GM19463 (cell line): ENCODE measurements at regions not wholly inside any gene's neighbourhood (a gene's known extent, or its start where the extent isn't known, plus 50 kb on each side); places are given as distances from the start of the nearest gene placed in this dataset.

Experiments used
- ATAC-seq: cut with Tn5 transposase; IDR thresholded peaks from one replicate; pipeline ENCODE4 v1.9.1; 2021; ENCODE audit warnings: mild to moderate bottlenecking, moderate library complexity; ENCODE audit not compliant: unreplicated experiment

DNA sequence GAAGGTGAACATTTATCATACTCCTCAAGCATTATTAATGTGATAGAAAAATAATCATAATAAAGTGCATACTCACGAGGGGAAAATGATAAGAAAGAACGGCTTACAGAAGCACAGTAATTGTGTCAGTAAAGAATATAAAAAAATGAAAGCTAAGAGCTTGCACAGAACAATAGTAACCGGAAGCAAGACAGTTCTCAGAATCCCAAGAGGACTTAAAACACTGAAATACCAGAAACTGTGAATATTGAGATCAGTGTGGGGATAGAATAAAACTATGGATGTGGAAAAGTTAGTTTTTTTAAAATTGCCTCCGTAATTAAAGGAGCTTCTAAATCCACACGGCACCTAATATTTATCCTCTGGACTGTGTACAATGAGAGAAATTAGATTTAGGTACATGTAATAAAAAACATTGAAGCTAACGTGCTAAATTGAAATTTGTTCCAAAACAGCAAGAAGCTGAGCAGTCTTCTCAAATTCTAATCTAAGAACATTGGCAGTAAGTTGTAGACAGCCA lies 482.7 kb downstream of the SLITRK6 start:
- ATAC-seq: no peak

DNA sequence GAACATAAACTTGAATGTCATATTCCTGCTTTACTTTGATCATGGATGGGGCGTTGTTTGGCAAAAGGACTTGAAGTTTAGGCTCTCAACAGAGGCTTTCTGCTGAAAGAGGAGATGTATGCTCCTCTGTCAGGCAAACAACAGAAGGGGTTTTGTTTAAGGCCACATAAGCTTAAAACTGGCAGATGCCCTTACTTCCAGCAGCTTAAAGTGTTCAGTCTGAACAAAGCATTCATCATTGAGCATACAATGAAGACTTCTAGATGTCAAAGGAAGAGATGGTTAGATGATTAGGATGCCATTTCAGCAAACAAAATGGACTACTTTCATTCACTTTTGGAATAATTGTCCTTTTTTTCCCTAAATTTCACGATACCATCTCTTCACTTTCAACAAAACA lies 484.5 kb downstream of the SLITRK6 start:
- no peak for ATAC-seq

DNA sequence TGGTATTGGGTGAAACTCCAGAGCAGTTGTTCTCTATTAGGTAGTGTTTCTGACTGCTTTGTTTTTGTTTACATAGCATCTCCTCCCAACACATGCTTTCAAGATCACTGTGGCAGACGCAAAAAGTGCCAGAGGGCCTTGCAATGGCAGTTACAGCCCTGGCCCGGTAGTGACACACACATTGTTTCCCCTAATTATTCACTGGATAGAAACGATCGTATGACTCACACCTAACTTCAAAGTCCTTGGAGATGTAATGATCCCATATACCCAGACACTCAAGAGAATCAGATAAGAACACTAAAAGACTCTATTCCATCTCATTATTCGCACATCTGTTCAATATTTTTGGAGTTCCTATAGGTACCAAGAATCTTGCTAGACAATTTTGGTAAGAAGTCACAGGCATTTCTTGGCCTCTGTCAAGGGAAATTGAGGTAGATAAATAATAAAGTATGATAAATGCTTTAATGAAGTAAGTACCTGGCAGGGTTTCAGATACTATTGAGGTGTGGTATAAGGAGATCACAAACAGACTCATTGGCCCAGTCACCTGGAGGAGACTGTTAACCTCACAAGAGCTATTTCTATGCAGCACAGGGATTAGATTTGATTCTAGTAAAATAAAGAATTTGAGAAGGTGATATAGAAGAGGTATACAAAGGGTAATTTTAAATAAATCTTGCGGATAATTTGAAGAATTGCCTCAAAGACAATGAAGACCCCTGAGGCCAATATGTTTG lies 485.3 kb downstream of the SLITRK6 start:
- no peak for ATAC-seq

DNA sequence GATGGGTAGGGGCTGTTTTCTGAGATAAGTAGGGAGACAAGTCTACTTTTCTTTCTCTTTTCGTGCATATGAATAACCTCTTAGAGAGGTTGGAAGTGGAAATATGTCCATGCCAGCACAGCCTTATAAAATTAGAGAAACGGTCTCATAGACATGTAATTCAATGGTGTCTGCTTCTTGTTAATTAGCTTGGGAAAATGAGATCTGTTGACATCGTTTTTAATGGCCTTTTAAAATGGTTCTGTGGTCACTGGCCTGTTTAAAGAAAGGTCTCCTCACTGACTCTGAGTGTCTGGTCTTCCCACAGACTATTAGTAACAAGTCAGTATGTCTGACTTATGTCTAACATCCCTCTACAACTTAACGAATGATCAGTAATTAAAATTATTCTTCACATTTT lies 487.1 kb downstream of the SLITRK6 start:
- no peak for ATAC-seq

DNA sequence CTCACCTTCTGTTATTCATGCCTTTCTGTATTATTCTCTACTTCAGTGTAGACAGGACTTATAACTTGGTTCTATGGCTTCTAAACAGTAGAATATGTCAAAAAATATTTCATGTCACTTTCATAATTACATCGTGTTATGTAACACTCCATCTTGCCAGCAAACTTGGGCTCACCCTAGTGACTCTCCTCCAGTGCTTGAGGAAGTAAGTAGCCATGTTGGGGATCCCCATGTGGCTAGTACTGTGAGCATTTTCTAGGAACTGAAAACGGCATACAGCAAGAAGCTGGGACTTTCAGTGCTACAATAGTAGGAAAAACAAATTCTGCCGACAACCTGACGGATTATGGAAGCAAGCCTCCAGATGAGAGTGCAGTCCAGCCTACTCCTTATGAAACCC lies 495.6 kb downstream of the SLITRK6 start:
- no peak for ATAC-seq

DNA sequence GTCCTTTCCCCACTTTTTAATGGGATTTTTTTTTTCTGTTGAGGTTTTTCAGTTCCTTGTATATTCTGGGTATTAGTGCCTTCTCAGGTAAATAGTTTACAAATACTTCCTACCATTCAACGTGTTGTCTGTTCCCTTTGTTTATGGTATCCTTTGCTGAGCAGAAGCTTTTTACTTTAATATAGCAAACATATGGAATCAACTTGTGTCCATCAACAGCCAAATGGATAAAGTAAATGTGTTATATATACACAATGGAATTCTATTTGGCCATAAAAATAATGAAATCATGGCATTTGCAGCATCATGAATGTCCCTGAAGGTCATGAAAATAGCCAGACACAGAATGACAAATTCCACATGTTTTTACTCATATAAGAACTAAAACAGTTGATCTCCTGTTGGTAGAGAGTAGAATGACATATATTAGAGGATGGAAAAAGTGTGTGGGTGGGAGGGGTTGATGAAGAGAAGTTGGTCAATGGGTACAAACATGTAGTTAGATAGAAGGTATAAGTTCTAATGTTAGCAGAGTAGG lies 500.8 kb downstream of the SLITRK6 start:
- ATAC-seq: no peak

DNA sequence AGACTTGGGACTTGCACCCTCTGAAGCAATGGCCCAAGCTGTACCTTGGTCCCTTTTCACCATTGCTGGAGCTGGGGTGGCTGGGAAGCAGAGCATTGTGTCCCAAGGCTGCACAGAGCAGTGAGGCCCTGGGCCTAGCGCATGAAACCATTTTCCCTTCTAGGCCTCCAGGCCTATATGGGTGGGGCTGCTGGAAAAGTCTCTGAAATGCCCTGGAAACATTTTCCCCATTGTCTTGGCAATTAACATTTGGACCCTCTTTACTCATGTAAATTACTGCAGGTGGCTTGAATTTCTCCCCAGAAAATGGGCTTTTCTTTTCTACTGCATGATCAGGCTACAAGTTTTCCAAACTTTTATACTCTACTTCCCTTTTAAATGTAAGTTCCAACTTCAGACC lies 510.5 kb downstream of the SLITRK6 start:
- no peak for ATAC-seq

DNA sequence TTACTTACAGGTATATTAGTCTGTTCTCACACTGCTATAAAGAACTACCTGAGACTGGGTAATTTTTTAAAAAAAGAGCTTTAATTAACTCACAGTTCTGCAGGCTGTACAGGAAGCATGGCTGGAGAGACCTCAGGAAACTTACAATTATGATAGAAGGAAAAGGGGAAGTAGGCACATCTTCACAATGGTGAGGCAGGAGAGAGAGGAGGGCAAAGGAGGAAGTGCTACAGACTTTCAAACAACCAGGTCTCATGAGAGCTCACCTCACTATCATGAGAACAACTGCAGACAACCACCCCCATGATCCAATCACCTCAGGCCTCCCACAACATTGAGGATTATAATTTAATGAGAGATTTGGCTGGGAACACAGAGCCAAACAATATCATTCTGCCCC lies 511.7 kb downstream of the SLITRK6 start:
- no peak for ATAC-seq

DNA sequence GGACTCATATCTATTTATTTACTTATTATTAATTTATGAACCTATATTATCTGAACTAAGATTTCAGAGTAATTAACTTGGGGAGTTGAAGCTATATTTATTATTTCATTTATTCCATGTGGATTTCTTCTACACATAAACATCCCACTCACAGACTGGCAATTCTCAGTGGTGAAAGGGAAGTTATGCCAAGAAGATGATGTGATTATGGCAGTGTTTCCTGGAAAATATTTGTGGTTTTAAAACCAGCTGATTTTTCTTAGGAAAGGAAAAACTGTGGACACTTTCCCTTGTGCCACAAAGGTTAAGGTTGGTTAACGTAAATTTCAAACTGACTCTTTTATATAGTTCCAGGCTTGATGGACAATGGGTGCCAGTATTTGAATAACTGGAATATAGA lies 513.1 kb downstream of the SLITRK6 start:
- no peak for ATAC-seq

DNA sequence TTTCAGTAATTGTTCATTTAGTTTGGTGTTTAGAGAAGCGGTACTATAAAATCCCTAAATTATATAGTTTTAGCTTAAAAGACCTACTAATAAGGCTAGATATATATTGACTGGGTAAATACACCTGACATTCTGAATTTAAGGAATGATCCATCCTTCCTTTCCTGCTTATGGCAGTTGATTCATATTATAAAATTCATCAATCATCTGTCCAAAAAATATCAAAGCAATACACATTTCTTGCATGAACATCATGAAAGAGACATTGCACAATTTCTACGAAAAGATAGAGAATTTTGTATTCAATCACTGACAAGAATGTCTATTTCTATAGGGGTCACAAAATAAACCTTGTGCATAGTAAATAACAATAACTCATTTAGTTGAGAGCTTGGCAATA lies 514.9 kb downstream of the SLITRK6 start:
- no peak for ATAC-seq

DNA sequence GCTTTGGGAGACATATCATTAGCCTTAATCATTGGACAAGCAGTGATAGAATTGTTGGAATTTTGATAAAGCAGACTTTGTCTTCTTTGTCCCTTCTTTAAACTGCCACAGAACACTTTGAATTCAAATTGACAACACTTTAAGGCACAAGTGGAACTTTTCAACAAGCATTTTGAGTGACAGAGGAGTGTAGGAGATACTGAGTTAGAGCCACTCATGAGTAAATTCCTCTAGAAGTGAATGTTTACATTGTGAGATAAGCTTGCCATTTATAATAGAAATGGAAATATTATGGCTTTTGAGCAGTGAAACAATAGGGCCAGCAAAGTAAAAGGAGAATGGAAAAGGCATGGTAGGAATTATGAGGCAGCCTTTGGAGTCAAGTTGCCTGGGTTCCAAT lies 515.8 kb downstream of the SLITRK6 start:
- no peak for ATAC-seq

DNA sequence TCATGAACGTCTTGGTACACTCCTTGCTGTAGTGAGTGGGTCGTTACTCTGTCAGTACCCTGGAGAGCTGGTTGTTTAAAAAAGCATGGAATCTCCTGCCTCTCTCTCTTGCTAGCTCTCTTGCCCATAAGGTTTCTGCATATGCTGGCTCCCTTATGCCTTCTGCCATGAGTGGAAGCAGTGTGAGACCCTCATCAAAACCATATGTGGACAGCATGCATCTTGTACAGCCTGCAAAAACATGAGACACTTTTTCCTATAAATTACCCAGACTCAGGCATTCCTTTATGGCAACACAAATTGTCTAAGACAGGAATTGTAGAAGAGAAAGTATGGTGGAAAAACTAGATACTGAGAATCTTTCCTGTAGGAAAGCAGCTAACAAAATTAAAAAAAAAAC lies 516.3 kb downstream of the SLITRK6 start:
- ATAC-seq: no peak

DNA sequence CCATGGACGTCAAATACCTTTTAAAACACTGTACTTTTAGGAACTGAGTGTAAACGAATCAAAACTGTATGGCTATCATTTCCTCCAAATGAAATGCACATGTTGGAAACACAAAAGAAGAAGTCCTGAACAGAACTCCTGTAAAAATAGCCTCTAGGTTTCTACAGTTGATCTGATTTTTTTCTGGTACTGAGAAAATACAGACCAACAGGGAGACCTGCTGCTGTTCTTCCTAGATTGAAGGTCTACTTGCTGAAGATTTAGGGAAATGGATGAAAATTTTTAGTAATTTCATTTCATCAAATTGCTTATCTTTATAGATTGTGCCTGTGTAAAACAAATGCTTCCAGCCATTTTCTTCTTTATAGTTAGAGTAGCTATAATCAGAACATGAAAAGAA lies 520.4 kb downstream of the SLITRK6 start:
- no peak for ATAC-seq

DNA sequence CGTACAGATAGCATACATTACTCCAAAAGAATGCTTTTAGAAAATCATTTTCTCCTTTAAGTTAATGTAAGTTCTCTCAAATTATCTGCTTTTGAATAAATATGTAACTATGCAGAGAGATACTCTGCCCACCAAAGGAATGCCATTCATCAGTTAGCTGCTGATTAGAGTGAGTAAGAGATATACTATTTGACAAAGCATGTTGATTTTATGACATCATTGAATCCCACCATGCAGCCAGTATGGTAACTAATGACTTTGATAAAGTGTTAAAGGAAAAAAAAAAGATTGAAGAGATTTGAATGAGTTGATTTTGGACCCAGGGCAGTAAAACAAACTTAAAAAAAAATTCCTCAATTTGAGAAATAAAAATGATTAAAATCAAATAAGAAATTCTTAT lies 521.5 kb downstream of the SLITRK6 start:
- ATAC-seq: no peak

DNA sequence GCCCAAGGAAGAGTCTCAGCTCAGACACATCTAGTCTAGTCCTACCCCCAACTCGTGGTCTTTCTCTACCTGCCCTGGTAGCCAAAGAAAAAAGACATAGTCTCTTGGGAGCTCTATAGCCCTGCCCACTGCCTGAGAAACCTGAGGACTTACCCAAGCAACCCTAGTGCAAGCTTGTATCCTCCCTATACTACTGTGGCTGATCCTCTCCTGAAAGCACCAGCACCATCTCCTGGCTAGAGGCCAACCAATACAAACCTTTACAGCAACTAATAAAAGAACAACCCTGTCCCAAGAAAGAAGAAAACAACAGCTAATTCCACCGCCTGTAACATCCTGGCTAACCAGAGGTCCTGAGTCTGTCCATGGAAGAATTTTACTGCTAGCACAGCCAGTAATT lies 532.4 kb downstream of the SLITRK6 start:
- ATAC-seq: no peak

DNA sequence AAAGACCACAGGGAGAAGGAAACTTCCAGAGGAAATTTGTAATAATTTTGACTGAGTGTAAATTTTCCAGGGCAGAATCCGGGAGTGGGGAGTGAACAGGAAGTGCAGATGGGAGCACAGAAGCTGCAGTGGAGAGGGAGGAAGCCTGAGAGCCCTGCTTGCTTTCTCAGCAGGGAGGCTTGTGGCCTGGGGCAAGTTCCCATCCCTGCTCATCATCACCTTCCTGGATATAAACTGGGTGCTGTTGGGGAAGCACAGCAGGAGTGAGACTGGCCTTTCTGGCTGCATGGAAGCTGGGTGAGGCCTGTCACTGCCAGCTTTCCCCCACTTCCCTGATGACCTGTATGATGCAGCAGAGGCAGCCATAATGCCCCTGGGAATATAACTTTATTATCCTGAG lies 532.9 kb downstream of the SLITRK6 start:
- ATAC-seq: no peak

DNA sequence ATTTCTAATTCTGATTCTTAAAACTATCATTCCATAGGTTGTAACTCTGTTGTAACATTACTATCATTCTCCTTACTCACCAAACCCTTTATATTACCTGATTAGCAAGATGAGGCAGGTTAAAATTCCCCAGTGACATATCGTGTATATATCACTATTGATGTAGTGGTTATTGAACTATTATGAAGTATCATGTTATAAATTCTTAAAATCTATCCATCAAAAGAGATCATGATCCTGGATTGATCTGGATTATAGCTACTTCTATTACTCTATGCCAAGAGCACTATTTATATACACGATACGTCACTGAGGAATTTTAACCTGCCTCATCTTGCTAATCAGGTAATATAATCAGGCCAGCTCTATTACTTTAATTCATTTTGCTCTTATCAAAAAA lies 533.9 kb downstream of the SLITRK6 start:
- ATAC-seq: no peak

DNA sequence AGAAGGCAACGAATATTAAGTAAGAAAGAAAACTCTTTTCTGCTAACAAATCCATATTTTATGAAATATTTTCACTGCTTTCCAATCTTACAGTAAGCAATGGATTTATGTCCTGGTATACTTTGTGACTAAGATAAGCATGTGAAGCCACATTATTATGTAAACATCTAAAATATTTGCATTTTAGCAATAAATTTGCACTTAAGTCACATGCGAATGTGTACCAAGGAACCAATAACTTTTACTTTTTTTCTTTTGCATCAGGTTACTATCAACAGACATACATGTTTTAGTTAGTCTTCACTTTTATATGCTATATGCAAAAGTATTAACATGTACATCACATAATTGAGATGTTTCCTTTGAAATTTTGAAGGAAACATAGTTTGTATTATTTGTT lies 536.7 kb downstream of the SLITRK6 start:
- no peak for ATAC-seq

DNA sequence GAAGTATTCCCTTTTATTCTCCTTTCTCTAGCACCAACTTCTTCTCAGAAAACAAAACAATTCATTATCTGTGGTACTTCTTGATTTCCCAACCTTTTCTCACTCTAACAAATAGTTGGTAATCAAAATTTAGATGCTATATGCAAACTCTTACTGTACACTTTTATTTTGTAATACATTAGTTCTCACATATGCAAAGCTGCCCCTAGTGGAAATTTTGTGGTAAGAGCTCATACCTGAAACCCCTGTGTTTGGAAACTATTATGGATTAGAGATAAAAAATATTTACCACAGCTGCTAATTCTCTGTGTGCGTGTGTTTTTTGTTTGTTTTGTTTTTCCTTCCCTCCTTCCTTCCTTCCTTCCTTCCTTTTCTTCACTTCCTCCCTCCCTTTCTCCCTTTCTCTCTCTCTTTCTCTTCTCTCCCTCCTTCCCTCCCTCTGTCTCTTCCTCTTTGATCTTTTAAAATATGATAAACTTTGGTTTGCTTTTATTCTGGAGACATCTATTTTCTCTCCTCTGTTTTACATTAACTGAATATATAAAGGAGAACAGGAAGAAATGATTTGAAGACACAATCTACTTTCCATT lies 537.4 kb downstream of the SLITRK6 start:
- no peak for ATAC-seq

DNA sequence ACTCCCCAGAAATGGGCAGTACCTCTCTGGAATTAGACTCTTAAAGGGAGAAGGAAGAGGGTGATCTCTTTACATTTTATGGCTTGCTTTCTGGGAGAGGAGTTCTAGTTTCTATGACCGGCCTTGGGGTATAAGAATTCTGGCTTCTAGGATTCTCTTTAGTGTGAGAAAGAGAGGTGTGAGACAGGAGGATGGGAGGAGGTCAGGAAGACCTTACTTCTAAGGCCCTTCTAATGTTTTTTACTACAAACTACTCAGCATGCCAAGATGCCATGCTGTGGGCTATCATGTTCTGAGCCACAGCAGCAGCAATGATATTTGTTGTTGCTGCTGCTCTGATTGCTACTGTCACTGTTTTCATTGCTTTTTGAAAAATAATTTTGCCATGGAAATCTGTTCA lies 538.3 kb downstream of the SLITRK6 start:
- no peak for ATAC-seq

DNA sequence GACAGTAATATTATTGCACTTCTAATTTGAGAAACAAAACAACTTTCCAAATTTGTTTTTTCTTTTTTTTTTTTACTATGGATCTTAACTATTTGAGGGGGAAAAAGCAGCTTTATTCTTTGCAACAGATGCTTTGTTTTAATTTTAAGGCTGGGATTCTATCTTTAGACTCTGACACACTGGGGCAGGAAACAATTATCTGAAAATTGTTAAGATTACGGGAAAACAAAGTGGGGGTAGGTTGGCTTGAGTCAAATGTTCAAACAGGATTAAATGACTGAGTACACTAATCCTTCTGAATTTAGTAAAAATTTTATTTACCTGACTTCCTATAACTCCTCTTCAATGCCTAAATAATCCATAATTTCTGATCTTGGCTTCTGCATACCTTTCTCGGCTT lies 543.2 kb downstream of the SLITRK6 start:
- no peak for ATAC-seq

DNA sequence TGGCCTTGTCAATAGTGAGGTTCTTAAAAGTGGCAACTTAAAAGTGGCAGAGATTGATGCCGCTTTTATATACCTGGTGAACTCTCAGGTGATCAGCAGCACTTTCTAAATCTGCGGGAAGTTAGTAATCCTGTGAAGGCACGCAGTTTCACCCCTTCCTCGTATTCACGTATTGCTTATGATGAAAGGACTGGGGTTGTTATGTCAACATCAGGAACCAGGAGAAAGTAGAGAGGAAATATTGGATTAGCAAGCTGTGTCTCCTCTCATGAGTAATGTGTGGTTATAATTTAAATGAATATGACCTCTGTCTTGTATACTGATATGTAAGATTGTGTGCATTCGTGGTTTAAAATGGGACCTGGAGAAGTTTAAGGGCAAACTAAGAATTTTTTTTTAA lies 544.6 kb downstream of the SLITRK6 start:
- ATAC-seq: no peak

DNA sequence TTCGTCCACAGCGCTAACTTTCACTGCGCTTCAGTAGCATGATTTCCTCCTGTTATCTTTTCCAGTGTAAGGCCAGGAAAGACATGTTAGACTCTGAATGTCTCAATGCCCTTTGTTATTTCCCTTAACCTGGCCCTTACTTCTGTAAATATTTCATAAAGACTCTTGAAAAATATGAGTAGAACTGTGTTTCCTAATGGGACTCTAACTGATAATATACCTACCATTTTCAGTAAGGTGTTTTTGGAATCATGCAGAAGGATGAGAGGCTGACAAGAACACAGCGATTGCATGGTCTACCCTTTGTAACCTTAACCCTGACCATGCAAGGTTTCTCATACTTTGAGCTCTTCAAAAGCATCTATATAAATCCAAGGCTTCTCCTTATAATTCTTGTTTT lies 550.1 kb downstream of the SLITRK6 start:
- ATAC-seq: no peak
